ENCODE measurements at regions not wholly inside any gene's neighbourhood (a gene's known extent, or its start where the extent isn't known, plus 50 kb on each side); places are given as distances from the start of the nearest gene placed in this dataset.

DNA sequence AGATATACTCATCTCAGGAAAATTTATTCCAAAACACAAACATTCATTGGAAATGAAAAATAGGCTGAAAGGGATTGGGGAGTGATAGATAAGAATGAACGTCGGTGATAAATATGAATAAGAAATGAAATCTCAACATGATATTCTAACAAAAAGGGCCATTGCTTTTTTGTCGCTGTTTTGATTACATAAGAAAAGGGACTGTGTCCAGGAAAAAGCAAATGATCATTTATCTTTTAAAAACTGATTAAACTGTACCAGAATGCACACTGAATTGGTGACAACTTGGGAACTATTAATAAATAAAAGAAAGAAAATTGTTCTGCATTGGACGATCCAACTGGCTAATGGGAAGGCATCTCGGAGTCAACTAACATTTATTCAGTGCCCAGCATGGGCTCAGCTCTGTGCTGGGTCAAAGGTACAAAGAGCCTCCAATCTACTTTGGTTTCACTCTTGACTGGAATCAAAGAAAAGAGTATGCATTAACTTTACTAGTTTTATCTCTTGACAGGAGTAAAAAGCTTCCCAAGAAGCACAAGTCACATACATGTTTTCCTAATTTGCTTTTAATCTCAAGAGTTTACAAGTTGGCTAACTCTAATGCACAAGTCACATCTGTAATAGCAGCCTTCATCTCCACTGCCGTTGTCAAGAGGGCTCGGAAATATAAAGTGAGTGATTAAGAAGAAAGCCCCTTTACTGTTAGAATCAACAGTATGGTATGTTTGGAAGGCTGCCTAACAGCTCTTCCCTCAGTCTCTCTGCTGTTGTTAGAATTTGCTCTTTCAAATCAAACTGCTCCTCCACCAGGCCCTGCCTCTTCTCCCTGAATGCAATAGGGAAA lies 280.0 kb downstream of the IGSF11 start:
- TF ChIP-seq, protein P1, sequence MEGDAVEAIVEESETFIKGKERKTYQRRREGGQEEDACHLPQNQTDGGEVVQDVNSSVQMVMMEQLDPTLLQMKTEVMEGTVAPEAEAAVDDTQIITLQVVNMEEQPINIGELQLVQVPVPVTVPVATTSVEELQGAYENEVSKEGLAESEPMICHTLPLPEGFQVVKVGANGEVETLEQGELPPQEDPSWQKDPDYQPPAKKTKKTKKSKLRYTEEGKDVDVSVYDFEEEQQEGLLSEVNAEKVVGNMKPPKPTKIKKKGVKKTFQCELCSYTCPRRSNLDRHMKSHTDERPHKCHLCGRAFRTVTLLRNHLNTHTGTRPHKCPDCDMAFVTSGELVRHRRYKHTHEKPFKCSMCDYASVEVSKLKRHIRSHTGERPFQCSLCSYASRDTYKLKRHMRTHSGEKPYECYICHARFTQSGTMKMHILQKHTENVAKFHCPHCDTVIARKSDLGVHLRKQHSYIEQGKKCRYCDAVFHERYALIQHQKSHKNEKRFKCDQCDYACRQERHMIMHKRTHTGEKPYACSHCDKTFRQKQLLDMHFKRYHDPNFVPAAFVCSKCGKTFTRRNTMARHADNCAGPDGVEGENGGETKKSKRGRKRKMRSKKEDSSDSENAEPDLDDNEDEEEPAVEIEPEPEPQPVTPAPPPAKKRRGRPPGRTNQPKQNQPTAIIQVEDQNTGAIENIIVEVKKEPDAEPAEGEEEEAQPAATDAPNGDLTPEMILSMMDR (IDR thresholded peaks at IDR 0.05): no peak
- no peak for TF ChIP-seq POLR2A (IDR thresholded peaks at IDR 0.05)

Measured in lower leg skin (tissue), 3 donors.